Fibroblast of lung (primary cell): ENCODE measurements at regions not wholly inside any gene's neighbourhood (a gene's known extent, or its start where the extent isn't known, plus 50 kb on each side); places are given as distances from the start of the nearest gene placed in this dataset.

Experiments
- DNase-seq, 2 donors: peaks; one replicate each; pipeline versions ENCODE4 v3.0.0 to v3.0.0-alpha.2; 2010; ENCODE audit warnings: low read depth in 2 of 2
- H2AFZ ChIP-seq: 2 replicates; pipeline ENCODE4 v1.5.1; 2012; ENCODE audit warnings: low read length, control low read depth, inconsistent platforms
- H3K27ac ChIP-seq: 2 replicates; pipeline ENCODE4 v1.5.1; 2011; ENCODE audit warnings: low read length, control low read depth; ENCODE audit not compliant: insufficient read depth
- H3K27me3 ChIP-seq: 2 replicates; pipeline ENCODE4 v1.5.1; 2011; ENCODE audit warnings: mild to moderate bottlenecking, low read length; ENCODE audit not compliant: control insufficient read depth, insufficient read depth
- H3K36me3 ChIP-seq: 2 replicates; pipeline ENCODE4 v1.5.1; 2011; ENCODE audit warnings: low read length; ENCODE audit not compliant: control insufficient read depth, insufficient read depth
- H3K4me1 ChIP-seq: 2 replicates; pipeline ENCODE4 v1.5.1; 2011; ENCODE audit warnings: low read length; ENCODE audit not compliant: control insufficient read depth, insufficient read depth; ENCODE audit errors: extremely low read depth
- H3K4me2 ChIP-seq: 2 replicates; pipeline ENCODE4 v1.5.1; 2011; ENCODE audit warnings: low read length, control low read depth; ENCODE audit not compliant: insufficient read depth; ENCODE audit errors: extremely low read depth
- H3K4me3 ChIP-seq, 4 experiments: fragments of 200-600 bp in 1 of 4; sonication (generic) in 1 of 4; replicated peaks in 1 of 4; 2 replicates each; pipeline ENCODE4 v1.5.1; 2011 to 2016; ENCODE audit warnings: low read length in 4 of 4, low read depth in 3 of 4, mild to moderate bottlenecking in 3 of 4, control low read depth in 2 of 4, inconsistent platforms in 1 of 4, mixed read lengths in 1 of 4; ENCODE audit not compliant: insufficient read depth in 1 of 4; ENCODE audit errors: control extremely low read depth in 1 of 4
- H3K79me2 ChIP-seq: 2 replicates; pipeline ENCODE4 v1.5.1; 2012; ENCODE audit warnings: mild to moderate bottlenecking, low read length, inconsistent platforms; ENCODE audit not compliant: control insufficient read depth, insufficient read depth
- H3K9ac ChIP-seq: 2 replicates; pipeline ENCODE4 v1.5.1; 2011; ENCODE audit warnings: mild to moderate bottlenecking, low read length, control low read depth; ENCODE audit not compliant: insufficient read depth
- H3K9me3 ChIP-seq: 2 replicates; pipeline ENCODE4 v1.5.1; 2012; ENCODE audit warnings: low read depth, low read length; ENCODE audit not compliant: control insufficient read depth, insufficient read depth
- H4K20me1 ChIP-seq: 2 replicates; pipeline ENCODE4 v1.5.1; 2011; ENCODE audit warnings: low read length; ENCODE audit not compliant: control insufficient read depth, insufficient read depth; ENCODE audit errors: extremely low read depth
- EZH2 ChIP-seq: IDR thresholded peaks from 2 replicates; pipeline ENCODE4 v1.5.1; 2012; ENCODE audit warnings: low read length, control low read depth, mild to moderate bottlenecking; ENCODE audit errors: missing control alignments
- TF ChIP-seq, protein P1 (sequence below), 2 donors: IDR thresholded peaks in 1 of 2; conservative IDR thresholded peaks in 1 of 2; 1 replicate in 1 of 2; 2 replicates in 1 of 2; pipeline ENCODE4 v1.5.1; 2011 to 2012; ENCODE audit warnings: low read length in 2 of 2, control low read depth in 1 of 2, inconsistent platforms in 1 of 2, low read depth in 1 of 2, mild to moderate bottlenecking in 1 of 2

DNA sequence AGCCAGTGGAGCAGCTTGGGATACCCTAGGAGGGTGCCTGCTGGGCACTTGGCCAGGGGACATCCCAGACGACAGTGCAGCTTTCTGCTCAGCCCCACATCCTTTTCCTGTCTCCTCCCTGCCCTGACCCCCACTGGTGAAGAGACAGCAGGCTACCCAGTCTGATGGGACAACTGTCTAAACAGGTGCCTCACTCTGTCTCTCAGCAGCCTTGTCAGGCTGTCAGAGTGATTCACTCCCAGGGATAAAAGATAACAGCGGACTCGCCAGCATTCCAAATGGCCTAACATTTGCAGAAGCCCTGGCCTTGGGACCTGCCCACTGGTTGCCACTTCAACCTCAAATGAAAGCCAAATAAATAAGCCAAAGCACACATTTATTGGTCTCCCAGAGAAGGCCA is 318.6 kb upstream of the PLET1 start:
- no peaks in the 10 kb centered on the region for H4K20me1 ChIP-seq
- DNase-seq: no peak
- no peak overlapping the region for H3K27ac ChIP-seq
- no peak overlapping the region for H3K4me2 ChIP-seq
- H3K9ac ChIP-seq: no peak overlapping the region
- TF ChIP-seq EZH2: no peak
- TF ChIP-seq, protein P1, sequence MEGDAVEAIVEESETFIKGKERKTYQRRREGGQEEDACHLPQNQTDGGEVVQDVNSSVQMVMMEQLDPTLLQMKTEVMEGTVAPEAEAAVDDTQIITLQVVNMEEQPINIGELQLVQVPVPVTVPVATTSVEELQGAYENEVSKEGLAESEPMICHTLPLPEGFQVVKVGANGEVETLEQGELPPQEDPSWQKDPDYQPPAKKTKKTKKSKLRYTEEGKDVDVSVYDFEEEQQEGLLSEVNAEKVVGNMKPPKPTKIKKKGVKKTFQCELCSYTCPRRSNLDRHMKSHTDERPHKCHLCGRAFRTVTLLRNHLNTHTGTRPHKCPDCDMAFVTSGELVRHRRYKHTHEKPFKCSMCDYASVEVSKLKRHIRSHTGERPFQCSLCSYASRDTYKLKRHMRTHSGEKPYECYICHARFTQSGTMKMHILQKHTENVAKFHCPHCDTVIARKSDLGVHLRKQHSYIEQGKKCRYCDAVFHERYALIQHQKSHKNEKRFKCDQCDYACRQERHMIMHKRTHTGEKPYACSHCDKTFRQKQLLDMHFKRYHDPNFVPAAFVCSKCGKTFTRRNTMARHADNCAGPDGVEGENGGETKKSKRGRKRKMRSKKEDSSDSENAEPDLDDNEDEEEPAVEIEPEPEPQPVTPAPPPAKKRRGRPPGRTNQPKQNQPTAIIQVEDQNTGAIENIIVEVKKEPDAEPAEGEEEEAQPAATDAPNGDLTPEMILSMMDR (conservative IDR thresholded peaks at IDR 0.05 in 1 of 2, IDR thresholded peaks at IDR 0.05 in 1 of 2; ENCODE audit: low read depth in 1 of 2, low read length in 2 of 2): no peak
- H3K4me3 ChIP-seq: no peak overlapping the region
- peaks cover 3% of the 10 kb centered on the region for H3K27me3 ChIP-seq
- no peaks in the 10 kb centered on the region for H3K9me3 ChIP-seq
- H3K36me3 ChIP-seq: no peaks in the 10 kb centered on the region
- no peaks in the 10 kb centered on the region for H3K4me1 ChIP-seq
- no peak overlapping the region for H2AFZ ChIP-seq
- no peaks in the 10 kb centered on the region for H3K79me2 ChIP-seq

DNA sequence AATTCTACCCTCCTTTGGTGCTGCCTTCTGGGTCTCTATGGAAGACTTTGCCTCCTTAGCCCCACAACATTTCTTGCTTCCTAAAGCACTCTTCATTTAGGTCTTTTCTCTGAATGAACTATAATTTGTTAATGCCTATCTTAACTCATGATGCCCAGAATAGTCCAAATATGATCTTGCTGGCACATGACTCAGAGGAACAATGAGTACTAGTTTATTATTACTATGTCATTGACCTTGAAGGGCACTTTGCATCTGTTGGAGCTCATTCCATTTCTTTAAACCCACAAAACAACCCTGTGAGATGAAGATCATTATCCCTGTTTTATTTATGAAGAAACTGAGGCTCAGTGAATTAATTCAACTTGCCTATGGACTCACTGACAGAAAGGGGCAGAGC is 320.2 kb upstream of the PLET1 start:
- Histone ChIP-seq H3K9me3 (no peaks in the 10 kb centered on the region), H3K4me1 (no peaks in the 10 kb centered on the region), H3K27ac (no peak overlapping the region), H3K27me3 (peaks cover 3% of the 10 kb centered on the region), H4K20me1 (no peaks in the 10 kb centered on the region), H3K4me2 (no peak overlapping the region), H3K36me3 (no peaks in the 10 kb centered on the region), H3K9ac (no peak overlapping the region), H3K79me2 (no peaks in the 10 kb centered on the region), H3K4me3 (no peak overlapping the region), H2AFZ (no peak overlapping the region)
- TF ChIP-seq EZH2: no peak
- TF ChIP-seq, protein P1 (conservative IDR thresholded peaks at IDR 0.05 in 1 of 2, IDR thresholded peaks at IDR 0.05 in 1 of 2; ENCODE audit: low read depth in 1 of 2, low read length in 2 of 2): no peak
- peak in 1 of 2 donors; percentile 24 for DNase-seq

DNA sequence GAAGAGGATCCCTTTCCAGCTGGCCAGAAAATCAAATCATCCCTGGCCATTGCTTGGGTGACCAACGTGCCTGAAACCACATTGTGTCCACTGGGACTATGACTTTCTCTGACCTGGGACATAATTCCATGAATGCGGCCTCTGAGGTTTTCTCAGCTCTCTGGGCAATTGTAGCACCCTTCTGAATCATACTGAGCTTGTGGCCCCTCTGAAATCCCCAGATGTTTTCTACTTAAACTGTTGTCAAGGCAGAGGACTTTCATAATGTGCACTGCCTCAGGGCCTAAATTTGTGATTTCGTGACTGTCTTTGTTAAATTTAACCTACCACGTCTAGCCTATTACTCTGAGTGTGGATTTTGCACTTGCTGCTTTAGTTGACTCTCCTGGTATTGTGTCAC is 321.1 kb upstream of the PLET1 start:
- Histone ChIP-seq H4K20me1 (no peaks in the 10 kb centered on the region), H3K4me3 (no peak overlapping the region), H2AFZ (no peak overlapping the region), H3K27me3 (peaks cover 3% of the 10 kb centered on the region), H3K79me2 (no peaks in the 10 kb centered on the region), H3K4me1 (no peaks in the 10 kb centered on the region), H3K4me2 (no peak overlapping the region), H3K36me3 (no peaks in the 10 kb centered on the region), H3K9me3 (no peaks in the 10 kb centered on the region), H3K9ac (no peak overlapping the region), H3K27ac (no peak overlapping the region)
- DNase-seq: no peak
- TF ChIP-seq, protein P1 (conservative IDR thresholded peaks at IDR 0.05 in 1 of 2, IDR thresholded peaks at IDR 0.05 in 1 of 2; ENCODE audit: low read depth in 1 of 2, low read length in 2 of 2): no peak
- TF ChIP-seq EZH2: no peak
